ENCODE measurements at regions not wholly inside any gene's neighbourhood (a gene's known extent, or its start where the extent isn't known, plus 50 kb on each side); places are given as distances from the start of the nearest gene placed in this dataset.

DNA sequence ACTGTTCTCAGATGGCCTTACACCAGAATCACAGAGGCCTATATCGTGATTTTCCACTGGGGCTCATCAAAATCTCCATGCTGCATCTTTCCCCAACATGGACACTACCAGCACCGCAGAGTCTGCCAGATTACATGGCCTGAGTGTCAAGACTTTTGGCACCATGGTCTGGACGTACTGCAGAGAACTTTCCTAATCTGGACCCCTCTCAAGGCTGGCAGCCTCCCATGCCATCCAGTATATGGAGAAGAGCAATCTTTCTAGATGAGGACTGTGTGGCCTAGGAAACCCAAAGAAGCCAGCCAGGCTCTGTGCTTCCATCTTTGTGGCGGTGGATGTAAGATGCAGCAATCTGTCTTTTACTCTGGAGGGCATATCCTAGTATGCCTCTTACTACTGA is 139.2 kb downstream of the ADAMTS15 start:
- WGBS, 3 donors: 68 to 80% (median 70%) methylated on average over 4 of the region's 4 CpGs
- H3K27ac ChIP-seq: no peak overlapping the region
- TF ChIP-seq, protein P1, sequence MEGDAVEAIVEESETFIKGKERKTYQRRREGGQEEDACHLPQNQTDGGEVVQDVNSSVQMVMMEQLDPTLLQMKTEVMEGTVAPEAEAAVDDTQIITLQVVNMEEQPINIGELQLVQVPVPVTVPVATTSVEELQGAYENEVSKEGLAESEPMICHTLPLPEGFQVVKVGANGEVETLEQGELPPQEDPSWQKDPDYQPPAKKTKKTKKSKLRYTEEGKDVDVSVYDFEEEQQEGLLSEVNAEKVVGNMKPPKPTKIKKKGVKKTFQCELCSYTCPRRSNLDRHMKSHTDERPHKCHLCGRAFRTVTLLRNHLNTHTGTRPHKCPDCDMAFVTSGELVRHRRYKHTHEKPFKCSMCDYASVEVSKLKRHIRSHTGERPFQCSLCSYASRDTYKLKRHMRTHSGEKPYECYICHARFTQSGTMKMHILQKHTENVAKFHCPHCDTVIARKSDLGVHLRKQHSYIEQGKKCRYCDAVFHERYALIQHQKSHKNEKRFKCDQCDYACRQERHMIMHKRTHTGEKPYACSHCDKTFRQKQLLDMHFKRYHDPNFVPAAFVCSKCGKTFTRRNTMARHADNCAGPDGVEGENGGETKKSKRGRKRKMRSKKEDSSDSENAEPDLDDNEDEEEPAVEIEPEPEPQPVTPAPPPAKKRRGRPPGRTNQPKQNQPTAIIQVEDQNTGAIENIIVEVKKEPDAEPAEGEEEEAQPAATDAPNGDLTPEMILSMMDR (IDR thresholded peaks at IDR 0.05): no peak
- TF ChIP-seq EP300 (IDR thresholded peaks at IDR 0.05): no peak
- no peak for TF ChIP-seq POLR2A (IDR thresholded peaks at IDR 0.05)
- H3K4me1 ChIP-seq (ENCODE audit: insufficient read depth): no peaks in the 10 kb centered on the region
- no peak overlapping the region for H3K4me3 ChIP-seq
- H3K27me3 ChIP-seq: no peaks in the 10 kb centered on the region
- H3K36me3 ChIP-seq: no peaks in the 10 kb centered on the region
- no peak for DNase-seq
- intact Hi-C loops (cut with DNase I): no loop called here
- no peaks in the 10 kb centered on the region for H3K9me3 ChIP-seq

DNA sequence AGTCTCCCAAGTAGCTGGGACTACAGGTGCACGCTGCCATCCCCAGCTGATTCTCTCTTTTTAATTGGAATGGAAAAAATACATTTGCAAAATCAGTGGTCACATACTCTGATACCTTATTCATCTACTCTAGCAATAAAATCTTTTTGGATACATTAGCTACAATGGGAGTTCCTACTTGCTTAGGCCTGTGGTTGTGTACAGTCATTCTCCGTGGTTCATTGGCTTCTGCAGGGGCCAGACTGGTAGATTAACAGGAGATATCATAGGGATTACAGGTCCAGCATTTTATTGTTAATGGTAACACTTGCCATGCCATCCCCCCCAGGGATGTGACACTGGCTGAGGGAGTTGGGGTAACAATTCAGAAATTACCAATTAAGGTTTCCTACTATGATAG is 140.0 kb downstream of the ADAMTS15 start:
- 93 to 98% (median 96%) methylated on average over 2 of the region's 2 CpGs for WGBS, 3 donors
- Histone ChIP-seq H3K4me3 (no peak overlapping the region), H3K4me1 (ENCODE audit: insufficient read depth) (no peaks in the 10 kb centered on the region), H3K36me3 (no peaks in the 10 kb centered on the region), H3K27ac (no peak overlapping the region), H3K9me3 (no peaks in the 10 kb centered on the region), H3K27me3 (no peaks in the 10 kb centered on the region)
- intact Hi-C loops (cut with DNase I): no loop called here
- no peak for TF ChIP-seq POLR2A (IDR thresholded peaks at IDR 0.05)
- DNase-seq: no peak

DNA sequence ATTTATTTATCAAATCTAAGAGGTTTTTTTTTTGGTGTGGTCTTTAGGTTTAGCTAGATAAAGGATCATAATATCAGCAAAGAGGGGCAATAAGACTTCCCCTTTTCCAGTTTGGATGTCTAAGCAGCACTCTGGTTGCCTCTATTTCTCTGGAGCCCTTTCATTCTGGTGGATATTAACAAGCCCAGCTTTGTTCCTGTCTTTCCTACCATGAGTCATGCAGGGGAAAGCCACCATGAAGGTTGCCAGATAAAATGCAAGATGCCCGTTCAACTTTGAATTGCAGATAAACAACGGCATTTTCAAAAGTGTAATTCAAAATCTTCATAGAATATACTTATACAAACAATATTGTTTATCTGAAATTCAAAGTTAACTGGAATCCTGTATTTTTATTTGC is 143.6 kb downstream of the ADAMTS15 start:
- H3K36me3 ChIP-seq: no peaks in the 10 kb centered on the region
- TF ChIP-seq, protein P1 (IDR thresholded peaks at IDR 0.05): no peak
- TF ChIP-seq POLR2A (IDR thresholded peaks at IDR 0.05) (no peak), EP300 (IDR thresholded peaks at IDR 0.05) (no peak)
- intact Hi-C loops (cut with DNase I): no loop called here
- no peaks in the 10 kb centered on the region for H3K9me3 ChIP-seq
- no peak overlapping the region for H3K4me3 ChIP-seq
- no peak for DNase-seq
- no peak overlapping the region for H3K27ac ChIP-seq
- no peaks in the 10 kb centered on the region for H3K27me3 ChIP-seq
- H3K4me1 ChIP-seq (ENCODE audit: insufficient read depth): no peaks in the 10 kb centered on the region
- WGBS, 3 donors: 22 to 32% (median 27%) methylated on average over 2 of the region's 2 CpGs

DNA sequence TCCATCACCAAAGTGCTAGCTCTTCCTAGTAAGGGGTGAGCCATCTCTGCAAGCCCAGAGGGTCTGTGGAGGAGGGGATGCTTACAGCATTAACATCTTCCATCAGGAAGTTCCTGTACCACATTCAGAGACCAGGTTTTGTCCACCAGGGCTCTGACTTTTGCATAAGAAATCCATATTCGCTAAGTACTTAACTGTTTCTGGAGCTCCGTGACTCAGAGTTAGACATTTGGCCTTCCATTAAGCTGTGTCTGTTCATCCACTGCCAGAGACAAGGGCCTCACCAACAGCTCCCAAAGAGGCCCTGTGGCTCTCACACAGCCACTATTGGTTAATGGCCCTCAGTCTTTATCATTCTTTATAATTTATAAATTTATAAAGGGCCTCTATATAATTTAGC is 144.6 kb downstream of the ADAMTS15 start:
- no peak for DNase-seq
- no peaks in the 10 kb centered on the region for H3K27me3 ChIP-seq
- H3K9me3 ChIP-seq: no peaks in the 10 kb centered on the region
- H3K4me3 ChIP-seq: no peak overlapping the region
- TF ChIP-seq EP300 (IDR thresholded peaks at IDR 0.05) (no peak), POLR2A (IDR thresholded peaks at IDR 0.05) (no peak)
- TF ChIP-seq, protein P1 (IDR thresholded peaks at IDR 0.05): no peak
- no peaks in the 10 kb centered on the region for H3K4me1 ChIP-seq (ENCODE audit: insufficient read depth)
- intact Hi-C loops (cut with DNase I): no loop called here
- H3K27ac ChIP-seq: no peak overlapping the region
- H3K36me3 ChIP-seq: no peaks in the 10 kb centered on the region
- WGBS, 3 donors: 95% methylated on average over 2 of the region's 2 CpGs

DNA sequence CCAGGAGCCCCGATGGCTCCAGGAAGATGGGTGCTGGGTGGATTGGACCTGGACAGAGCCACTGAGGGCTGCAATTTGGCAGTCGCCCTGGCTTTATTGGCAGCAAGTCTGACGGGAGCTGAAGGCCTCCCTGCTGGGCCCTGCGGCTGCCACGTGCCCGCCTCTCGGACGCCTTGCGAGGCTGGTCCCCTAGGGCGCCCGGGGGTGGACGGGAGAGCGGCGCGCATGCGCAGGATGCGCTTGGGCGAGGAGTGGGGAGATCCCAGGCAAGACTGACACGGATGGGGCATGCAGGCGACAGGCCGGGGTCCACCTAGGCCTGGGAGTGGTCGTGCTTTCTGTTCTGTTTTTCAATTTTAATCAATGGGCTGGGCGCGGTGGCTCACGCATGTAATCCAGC is 150.0 kb downstream of the ADAMTS15 start:
- H3K27me3 ChIP-seq: no peaks in the 10 kb centered on the region
- no peak for DNase-seq
- H3K9me3 ChIP-seq: no peaks in the 10 kb centered on the region
- intact Hi-C loops (cut with DNase I): no loop called here
- WGBS, 3 donors: 95 to 96% (median 96%) methylated on average over 25 of the region's 25 CpGs
- no peak overlapping the region for H3K4me3 ChIP-seq
- no peaks in the 10 kb centered on the region for H3K36me3 ChIP-seq
- H3K27ac ChIP-seq: no peak overlapping the region
- H3K4me1 ChIP-seq (ENCODE audit: insufficient read depth): no peaks in the 10 kb centered on the region
- TF ChIP-seq EP300 (IDR thresholded peaks at IDR 0.05): no peak
- TF ChIP-seq POLR2A (IDR thresholded peaks at IDR 0.05): no peak

Data from ovary (tissue), 7 donors.